Activated CD4-positive, alpha-beta memory T cell treated with anti-CD3 and anti-CD28 coated beads for 36 hours (primary cell): ENCODE measurements at regions not wholly inside any gene's neighbourhood (a gene's known extent, or its start where the extent isn't known, plus 50 kb on each side); places are given as distances from the start of the nearest gene placed in this dataset.
"Not testable (repeated sequence)": the region's sequence is repeated elsewhere in the genome, so short reads cannot be mapped to it uniquely, and the experiment has no call there.

ENCODE experiments used
- CTCF ChIA-PET: fragments of 350-600 bp; sonication (Branson Sonifier 250); formaldehyde crosslinking; loops from one replicate; lab custom pipeline; 2021; ENCODE audit warnings: antibody characterized with exemption, inconsistent platforms; lab: Charles Lee
- POLR2A ChIA-PET: fragments of 350-600 bp; sonication (Branson Sonifier 250); formaldehyde crosslinking; loops from one replicate; lab custom pipeline; 2021; ENCODE audit warnings: antibody characterized with exemption; lab: Charles Lee
- DNase-seq: peaks from one replicate; pipeline ENCODE4 v3.0.0-alpha.2; 2020
- H3K27ac Mint-ChIP-seq: one replicate; pipeline ENCODE4 v1.8.0; 2021; ENCODE audit warnings: mixed read lengths
- H3K27me3 Mint-ChIP-seq: one replicate; pipeline ENCODE4 v1.8.0; 2021; ENCODE audit warnings: mixed read lengths
- H3K36me3 Mint-ChIP-seq: one replicate; pipeline ENCODE4 v1.8.0; 2021; ENCODE audit warnings: mixed read lengths
- H3K4me1 Mint-ChIP-seq: one replicate; pipeline ENCODE4 v1.8.0; 2021; ENCODE audit warnings: low read depth, mixed read lengths
- H3K4me3 Mint-ChIP-seq: one replicate; pipeline ENCODE4 v1.8.0; 2021; ENCODE audit warnings: mild to moderate bottlenecking, mixed read lengths
- H3K9me3 Mint-ChIP-seq: one replicate; pipeline ENCODE4 v1.8.0; 2021; ENCODE audit warnings: mixed read lengths
- intact Hi-C: fragments of 100-400 bp; cut with micrococcal nuclease; formaldehyde crosslinking; loops from one replicate; pipeline ENCODE4 v1.15.1; 2023

DNA sequence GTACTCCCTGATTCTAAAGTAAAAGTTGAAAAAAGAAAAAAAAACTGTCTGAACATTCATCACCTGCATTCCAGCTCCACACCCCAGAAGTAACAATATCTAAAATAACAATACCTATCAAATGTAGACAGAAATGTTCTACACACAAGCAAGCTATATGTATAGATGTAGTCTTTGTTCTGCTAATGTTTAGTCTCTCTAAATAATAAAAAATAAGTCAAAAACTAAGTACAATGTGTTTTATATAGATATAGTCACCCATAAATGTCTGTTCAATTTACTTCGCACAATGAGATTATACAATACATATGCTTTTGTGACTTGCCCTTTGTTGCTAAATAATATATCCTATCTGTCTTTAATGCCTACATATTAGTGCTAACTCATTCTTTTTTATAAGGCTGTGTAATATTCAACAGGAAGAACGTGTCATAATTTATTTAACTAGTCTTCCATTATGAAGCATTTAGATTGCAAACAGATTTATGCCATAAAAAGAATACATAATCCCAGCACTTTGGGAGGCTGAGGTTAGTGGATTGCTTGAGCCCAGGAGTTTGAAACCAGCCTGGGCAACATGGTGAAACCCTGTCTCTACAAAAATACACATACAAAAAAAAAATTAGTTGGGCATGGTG is 216.2 kb upstream of the ZNF217 start:
- no peaks in the 10 kb centered on the region for H3K36me3 Mint-ChIP-seq
- POLR2A ChIA-PET: interaction anchor here (0.6 kb wide), 1 partner anchor 24 kb away, joined by 4 read pairs; no protein-coding TSS in a partner anchor
- H3K9me3 Mint-ChIP-seq: no peaks in the 10 kb centered on the region
- intact Hi-C loops: no loop called here
- H3K27ac Mint-ChIP-seq: no peak overlapping the region
- no peak overlapping the region for H3K4me3 Mint-ChIP-seq
- no peaks in the 10 kb centered on the region for H3K27me3 Mint-ChIP-seq
- CTCF ChIA-PET: interaction anchor here (1.1 kb wide), 1 partner anchor 211 kb away, joined by 4 read pairs; no protein-coding TSS in a partner anchor
- H3K4me1 Mint-ChIP-seq: peaks cover 4% of the 10 kb centered on the region
- DNase-seq: no peak

DNA sequence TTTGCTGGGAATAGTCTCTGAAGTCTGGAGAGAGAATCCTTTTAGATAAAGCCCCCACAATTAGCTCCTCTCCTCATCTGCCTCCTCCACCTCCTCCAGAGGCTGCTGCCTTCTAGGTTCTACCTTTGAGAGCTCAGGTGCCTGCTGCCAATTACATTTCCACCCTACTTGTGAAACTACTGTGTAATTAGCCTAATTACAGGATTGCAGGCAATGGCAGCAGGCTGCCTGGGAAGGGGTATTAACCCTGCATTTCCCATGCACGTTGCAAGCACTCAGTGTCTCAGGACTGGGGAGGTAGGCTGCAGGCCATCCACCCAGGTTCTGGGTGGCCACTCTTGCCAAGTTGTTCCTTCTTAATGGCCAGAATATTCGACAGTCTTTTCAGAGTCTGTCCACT is 215.6 kb upstream of the ZNF217 start:
- Mint-ChIP-seq H3K27ac (no peak overlapping the region), H3K27me3 (no peaks in the 10 kb centered on the region), H3K36me3 (no peaks in the 10 kb centered on the region), H3K9me3 (no peaks in the 10 kb centered on the region), H3K4me1 (no peaks in the 10 kb centered on the region), H3K4me3 (no peak overlapping the region)
- POLR2A ChIA-PET: no interaction called here
- DNase-seq: no peak
- intact Hi-C loops: no loop called here
- CTCF ChIA-PET: no interaction called here

DNA sequence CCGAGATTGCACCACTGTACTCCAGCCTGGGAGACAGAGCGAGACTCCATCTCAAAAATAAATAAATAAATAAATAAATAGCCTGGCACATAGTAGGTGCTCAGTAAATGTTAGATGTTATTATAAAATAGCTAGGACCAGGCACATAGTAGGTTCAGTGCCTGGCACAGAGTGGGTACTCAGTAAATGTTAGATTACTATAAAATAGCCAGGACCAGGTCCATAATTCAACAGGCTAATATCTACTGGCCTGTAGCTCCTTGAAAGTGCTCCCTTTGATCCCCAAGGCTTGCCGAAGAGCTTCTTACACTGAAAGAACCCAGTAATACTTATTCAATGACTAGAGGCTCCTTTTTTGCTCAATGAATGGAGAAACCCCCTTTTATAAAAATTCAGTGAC is 215.1 kb upstream of the ZNF217 start:
- ChIA-PET POLR2A (no interaction called here), CTCF (no interaction called here)
- H3K36me3 Mint-ChIP-seq: no peaks in the 10 kb centered on the region
- intact Hi-C loops: no loop called here
- H3K4me1 Mint-ChIP-seq: no peaks in the 10 kb centered on the region
- no peak overlapping the region for H3K27ac Mint-ChIP-seq
- H3K9me3 Mint-ChIP-seq: no peaks in the 10 kb centered on the region
- H3K4me3 Mint-ChIP-seq: no peak overlapping the region
- DNase-seq: no peak
- H3K27me3 Mint-ChIP-seq: no peaks in the 10 kb centered on the region

DNA sequence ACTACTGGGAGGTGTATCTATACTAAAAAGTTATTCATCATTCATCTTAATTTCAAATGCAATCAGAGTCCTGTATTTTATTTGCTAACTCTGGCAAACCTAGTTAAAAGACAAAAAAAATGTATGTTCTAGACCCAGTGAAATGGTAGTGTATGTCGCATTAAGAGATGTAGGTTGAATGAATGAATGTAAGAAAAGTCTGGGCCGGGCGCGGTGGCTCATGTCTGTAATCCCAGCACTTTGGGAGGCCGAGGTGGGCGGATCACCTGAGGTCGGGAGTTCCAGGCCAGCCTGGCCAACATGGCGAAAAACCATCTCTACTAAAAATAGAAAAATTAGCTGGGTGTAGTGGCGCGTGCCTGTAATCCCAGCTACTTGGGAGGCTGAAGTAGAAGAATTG is 214.7 kb upstream of the ZNF217 start:
- H3K9me3 Mint-ChIP-seq, intact Hi-C loops, H3K27me3 Mint-ChIP-seq, H3K27ac Mint-ChIP-seq, H3K36me3 Mint-ChIP-seq, H3K4me3 Mint-ChIP-seq, POLR2A ChIA-PET, CTCF ChIA-PET, H3K4me1 Mint-ChIP-seq, DNase-seq: not testable (repeated sequence)

DNA sequence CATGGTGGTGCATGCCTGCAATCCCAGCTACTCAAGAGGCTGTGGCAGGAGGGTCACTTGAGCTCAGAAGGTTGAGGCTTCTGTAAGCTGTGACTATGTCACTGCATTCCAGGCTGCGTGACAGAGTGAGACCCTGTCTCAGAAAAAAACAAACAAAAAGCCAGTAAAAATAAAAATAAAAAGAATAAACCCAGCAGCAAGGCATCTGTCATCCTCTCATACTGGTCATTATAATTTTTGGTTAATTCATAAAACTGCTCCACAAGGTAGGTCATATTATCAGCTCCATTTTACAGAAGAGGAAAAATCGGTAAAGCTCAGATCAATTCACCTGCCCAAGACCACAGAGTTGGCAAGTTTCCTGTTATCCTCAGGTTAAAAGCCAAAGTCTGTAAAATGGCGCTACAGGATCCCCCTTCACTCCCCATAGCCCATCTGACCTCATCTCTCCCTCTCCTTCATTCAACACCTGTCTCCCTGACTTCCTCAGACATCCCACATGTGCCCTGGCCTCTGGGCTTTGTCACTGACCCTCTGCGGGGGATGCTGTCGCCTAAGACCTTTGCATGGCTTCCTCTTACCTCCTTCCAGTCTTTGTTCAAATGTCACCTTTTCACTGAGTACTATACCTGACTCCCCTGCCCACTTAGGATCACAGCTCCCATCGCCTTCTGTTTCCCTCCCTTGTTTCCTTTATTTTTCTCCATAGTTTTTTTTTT is 213.2 kb upstream of the ZNF217 start:
- intact Hi-C loops: no loop called here
- Mint-ChIP-seq H3K4me1 (no peaks in the 10 kb centered on the region), H3K27me3 (no peaks in the 10 kb centered on the region), H3K36me3 (no peaks in the 10 kb centered on the region), H3K4me3 (no peak overlapping the region), H3K9me3 (no peaks in the 10 kb centered on the region), H3K27ac (no peak overlapping the region)
- ChIA-PET POLR2A (no interaction called here), CTCF (interaction anchor here (0.6 to 1.0 kb wide), 2 partner anchors 133 to 478 kb away, joined by 3 to 4 read pairs; no protein-coding TSS in a partner anchor)
- DNase-seq: no peak

DNA sequence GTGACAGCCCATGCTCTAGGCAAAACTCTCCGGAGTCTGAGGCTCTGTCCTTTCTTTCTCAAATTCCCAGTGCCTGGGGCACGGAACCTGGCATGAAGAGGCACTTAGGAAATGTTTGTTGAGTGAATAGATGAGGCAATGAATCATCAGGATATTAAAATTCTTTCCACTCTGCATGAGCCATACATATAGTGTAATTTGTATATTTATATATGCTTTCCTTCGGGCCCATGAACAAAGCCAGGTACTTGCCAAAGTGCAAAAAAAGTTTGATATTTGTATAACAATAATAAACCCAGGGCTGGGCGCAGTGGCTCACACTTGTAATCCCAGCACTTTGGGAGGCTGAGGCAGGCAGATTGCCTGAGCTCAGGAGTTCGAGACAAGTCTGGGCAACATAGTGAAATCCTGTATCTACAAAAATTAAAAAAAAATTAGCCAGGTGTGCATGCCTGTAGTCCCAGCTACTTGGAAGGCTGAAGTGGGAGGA is 212.3 kb upstream of the ZNF217 start:
- no peak overlapping the region for H3K27ac Mint-ChIP-seq
- no peaks in the 10 kb centered on the region for H3K4me1 Mint-ChIP-seq
- ChIA-PET POLR2A (no interaction called here), CTCF (no interaction called here)
- no peak for DNase-seq
- intact Hi-C loops: no loop called here
- no peaks in the 10 kb centered on the region for H3K27me3 Mint-ChIP-seq
- H3K36me3 Mint-ChIP-seq: no peaks in the 10 kb centered on the region
- no peaks in the 10 kb centered on the region for H3K9me3 Mint-ChIP-seq
- H3K4me3 Mint-ChIP-seq: no peak overlapping the region

DNA sequence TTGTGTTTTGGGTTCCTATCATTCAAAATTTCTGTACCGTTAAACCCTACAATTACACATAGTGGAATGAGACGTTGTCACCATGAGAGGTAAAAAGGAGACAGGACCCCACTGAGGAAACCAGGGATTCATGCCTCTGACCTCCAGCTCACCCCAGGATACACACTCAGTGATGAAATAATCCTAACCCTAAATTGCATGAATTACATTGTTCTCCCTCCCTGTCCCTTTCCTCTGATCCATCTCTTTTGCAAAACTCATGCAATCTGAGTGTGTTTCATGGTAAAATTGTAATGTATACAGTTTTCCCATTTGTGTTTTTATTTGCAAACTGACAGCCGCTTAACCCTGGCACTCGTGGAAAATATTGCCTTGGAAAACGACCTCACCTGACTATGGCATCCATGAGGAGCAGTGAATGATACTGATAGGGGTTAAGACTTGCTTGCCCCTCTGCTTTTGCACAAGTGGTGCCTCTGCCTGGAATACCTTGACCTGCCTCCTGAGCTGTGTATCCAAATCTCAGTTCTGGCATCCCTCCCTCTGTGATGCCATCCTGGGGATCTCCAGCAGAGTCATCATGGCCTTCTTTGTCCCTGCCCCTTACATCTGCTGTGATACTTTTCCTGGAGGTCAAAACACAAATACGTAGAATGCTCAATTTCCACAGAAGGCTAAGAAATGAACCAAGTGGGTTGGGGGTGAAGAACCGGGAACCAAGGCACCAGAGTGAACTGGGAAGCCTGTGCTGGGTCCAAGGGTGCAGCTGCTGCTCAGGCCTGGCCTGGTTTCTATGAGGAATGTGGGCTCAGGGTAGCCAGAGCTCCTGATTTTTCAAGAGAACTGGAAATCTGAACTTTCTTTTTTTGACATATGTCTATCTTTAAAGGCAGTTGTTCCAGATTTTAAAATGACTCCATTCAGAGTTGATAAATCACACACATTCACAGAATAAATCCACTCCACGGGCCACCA is 211.6 kb upstream of the ZNF217 start:
- CTCF ChIA-PET: no interaction called here
- intact Hi-C loops: no loop called here
- no peaks in the 10 kb centered on the region for H3K9me3 Mint-ChIP-seq
- H3K4me3 Mint-ChIP-seq: no peak overlapping the region
- H3K27ac Mint-ChIP-seq: no peak overlapping the region
- no peaks in the 10 kb centered on the region for H3K27me3 Mint-ChIP-seq
- H3K4me1 Mint-ChIP-seq: no peaks in the 10 kb centered on the region
- POLR2A ChIA-PET: no interaction called here
- no peaks in the 10 kb centered on the region for H3K36me3 Mint-ChIP-seq
- DNase-seq: no peak

DNA sequence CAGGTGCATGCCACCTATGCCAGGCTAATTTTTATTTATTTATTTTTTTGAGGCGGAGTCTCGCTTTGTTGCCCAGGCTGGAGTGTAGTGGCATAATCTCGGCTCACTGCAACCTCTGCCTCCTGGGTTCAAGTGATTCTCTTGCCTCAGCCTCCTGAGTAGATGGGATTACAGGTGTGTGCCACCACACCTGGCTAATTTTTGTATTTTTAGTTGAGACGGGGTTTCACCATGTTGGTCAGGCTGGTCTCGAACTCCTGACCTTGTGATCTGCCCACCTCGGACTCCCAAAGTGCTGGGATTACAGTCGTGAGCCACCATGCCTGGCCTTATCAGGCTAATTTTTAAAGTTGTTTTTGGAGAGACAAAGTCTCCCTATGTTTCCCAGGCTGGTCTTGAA is 210.7 kb upstream of the ZNF217 start:
- H3K9me3 Mint-ChIP-seq, H3K4me1 Mint-ChIP-seq, H3K27me3 Mint-ChIP-seq, H3K36me3 Mint-ChIP-seq, H3K4me3 Mint-ChIP-seq, H3K27ac Mint-ChIP-seq, POLR2A ChIA-PET, DNase-seq, intact Hi-C loops, CTCF ChIA-PET: not testable (repeated sequence)

DNA sequence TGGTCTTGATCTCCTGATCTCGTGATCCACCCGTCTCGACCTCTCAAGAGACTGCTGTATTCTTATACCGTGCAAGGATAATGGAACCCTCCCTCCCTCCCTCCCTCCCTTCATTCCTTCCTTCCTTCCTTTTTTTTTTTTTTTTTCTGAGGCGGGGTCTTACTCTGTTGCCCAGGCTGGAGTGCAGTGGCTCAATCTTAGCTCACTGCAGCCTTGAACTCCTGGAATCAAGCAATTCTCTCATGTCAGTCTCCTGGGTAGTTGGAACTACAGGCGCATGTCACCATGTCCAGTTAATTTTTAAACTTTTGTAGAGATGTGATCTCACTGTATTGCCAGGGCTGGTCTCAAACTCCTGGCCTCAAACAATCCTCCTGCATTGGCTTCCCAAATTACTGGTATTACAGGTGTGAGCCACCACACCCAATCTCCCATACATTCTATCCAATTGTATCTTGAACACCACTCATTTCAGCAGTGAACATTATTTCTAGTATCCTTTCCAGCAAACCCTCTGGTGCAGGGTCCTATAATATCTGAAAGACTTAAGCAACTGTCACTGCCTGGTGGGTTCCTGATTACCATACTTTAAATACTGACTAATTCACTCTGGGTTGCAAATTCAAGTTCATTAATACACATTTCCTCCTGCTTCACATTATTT is 210.0 kb upstream of the ZNF217 start:
- H3K27ac Mint-ChIP-seq: no peak overlapping the region
- POLR2A ChIA-PET: no interaction called here
- CTCF ChIA-PET: no interaction called here

DNA sequence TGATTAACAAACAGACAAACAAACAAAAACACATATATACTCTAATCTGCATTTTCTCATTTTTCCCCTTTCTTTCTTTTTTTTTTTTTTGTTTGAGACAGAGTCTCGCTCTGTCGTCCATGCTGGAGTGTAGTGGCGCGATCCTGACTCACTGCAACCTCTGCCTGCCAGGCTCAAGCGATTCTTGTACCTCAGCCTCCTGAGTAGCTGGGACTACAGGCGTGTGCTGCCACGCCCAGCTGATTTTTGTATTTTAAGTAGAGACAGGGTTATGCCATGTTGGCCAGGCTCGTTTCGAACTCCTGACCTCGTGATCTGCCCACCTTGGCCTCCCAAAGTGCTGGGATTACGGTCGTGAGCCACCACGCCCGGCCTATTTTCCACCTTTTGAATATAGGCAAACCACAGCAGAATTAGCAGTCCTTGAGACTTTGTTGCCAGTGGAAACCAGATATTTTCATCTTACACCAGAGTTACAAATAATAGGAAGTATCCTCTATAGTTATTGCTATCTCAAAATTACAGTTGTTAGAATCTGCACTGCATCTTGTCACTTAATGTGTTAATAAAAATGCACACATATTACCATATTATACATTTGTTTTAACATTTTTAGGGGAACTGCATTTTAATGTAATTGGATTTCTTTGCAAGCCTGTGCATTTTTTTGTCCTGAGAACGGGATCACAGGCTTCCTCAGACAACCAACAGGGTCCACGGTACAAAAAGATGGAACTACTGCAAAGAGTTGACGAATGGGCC is 208.2 kb upstream of the ZNF217 start:
- H3K27me3 Mint-ChIP-seq: no peaks in the 10 kb centered on the region
- no peak overlapping the region for H3K4me3 Mint-ChIP-seq
- POLR2A ChIA-PET: no interaction called here
- intact Hi-C loops: no loop called here
- no peaks in the 10 kb centered on the region for H3K9me3 Mint-ChIP-seq
- H3K27ac Mint-ChIP-seq: no peak overlapping the region
- no peak for DNase-seq
- no peaks in the 10 kb centered on the region for H3K36me3 Mint-ChIP-seq
- CTCF ChIA-PET: no interaction called here
- H3K4me1 Mint-ChIP-seq: no peaks in the 10 kb centered on the region

More for the DNA sequence above, 210.0 kb upstream of the ZNF217 start:
- intact Hi-C loops: no loop called here
- Mint-ChIP-seq H3K4me3 (no peak overlapping the region), H3K36me3 (no peaks in the 10 kb centered on the region), H3K9me3 (no peaks in the 10 kb centered on the region), H3K4me1 (no peaks in the 10 kb centered on the region), H3K27me3 (no peaks in the 10 kb centered on the region)
- no peak for DNase-seq

DNA sequence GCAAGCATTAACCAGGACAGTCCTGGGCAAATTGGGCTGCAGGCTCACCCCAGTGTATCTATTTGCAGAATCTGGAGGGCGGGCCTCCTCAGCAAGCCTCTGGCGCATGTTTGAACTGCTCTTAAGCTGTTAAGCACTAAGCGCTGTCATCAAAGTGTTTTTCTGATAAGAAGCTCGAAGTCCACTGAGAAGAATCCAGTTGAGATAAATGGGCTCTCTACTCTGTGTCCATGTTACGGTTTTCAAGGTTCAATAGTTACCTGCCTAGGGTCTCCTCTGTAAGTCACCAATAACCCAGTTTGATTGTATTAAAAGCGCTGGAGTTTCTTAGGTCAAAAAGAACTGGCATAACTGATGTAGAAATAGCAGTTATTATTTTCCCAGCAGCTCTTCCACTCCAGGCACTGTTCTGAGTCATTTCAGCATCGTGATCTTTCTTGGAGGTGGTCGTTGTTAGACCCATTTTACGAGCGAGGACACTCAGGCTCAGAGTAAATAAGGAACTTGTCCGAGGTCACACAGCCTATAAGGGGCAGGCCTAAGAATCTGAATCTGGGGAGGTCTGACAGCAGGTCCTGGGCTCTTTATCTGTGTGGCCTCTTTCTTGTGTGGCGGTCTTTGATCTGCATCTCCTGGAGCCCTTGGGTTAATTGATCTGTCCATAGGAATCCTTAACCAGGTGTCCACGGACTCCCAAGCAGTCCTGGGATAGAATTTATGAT is 207.4 kb upstream of the ZNF217 start:
- H3K36me3 Mint-ChIP-seq: no peaks in the 10 kb centered on the region
- H3K4me3 Mint-ChIP-seq: no peak overlapping the region
- intact Hi-C loops: no loop called here
- ChIA-PET CTCF (no interaction called here), POLR2A (no interaction called here)
- no peaks in the 10 kb centered on the region for H3K27me3 Mint-ChIP-seq
- no peaks in the 10 kb centered on the region for H3K4me1 Mint-ChIP-seq
- H3K9me3 Mint-ChIP-seq: no peaks in the 10 kb centered on the region
- no peak for DNase-seq
- H3K27ac Mint-ChIP-seq: no peak overlapping the region
